ENCODE measurements at regions not wholly inside any gene's neighbourhood (a gene's known extent, or its start where the extent isn't known, plus 50 kb on each side); places are given as distances from the start of the nearest gene placed in this dataset.
"Not testable (repeated sequence)": the region's sequence is repeated elsewhere in the genome, so short reads cannot be mapped to it uniquely, and the experiment has no call there.

GRCh38 chr17:13874134-13874533 is 195.2 kb upstream of the COX10 start:
- DNase-seq: no peak

- DNase-seq: no peak
Measured at GRCh38 chr17:13874817-13875216, 194.5 kb upstream of the COX10 start.

- no peak for DNase-seq
Measured at GRCh38 chr17:13879961-13880466, 189.3 kb upstream of the COX10 start.

DNA sequence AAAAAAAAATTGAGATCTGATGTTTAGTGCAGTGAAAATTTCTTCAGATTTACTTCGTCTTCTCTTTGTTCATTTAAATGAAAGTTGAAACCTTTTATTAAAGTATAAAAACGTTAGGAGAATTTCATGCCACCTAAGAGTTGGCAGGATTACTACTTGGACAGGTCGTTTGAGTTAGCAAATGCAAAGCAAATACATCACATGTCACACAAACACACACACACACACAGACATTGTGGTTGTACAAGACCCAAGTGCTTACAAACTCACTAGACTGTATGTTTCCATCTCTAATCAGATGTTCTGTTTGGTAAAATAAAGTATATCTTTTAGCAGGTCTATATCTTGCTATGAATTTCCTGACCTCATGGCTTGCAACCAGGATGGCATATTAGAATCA is 185.6 kb upstream of the COX10 start:
- DNase-seq: no peak

- DNase-seq: no peak
Measured at GRCh38 chr17:13884347-13884746, 185.0 kb upstream of the COX10 start.

GRCh38 chr17:13885550-13885949 is 183.8 kb upstream of the COX10 start:
- DNase-seq: no peak

DNA sequence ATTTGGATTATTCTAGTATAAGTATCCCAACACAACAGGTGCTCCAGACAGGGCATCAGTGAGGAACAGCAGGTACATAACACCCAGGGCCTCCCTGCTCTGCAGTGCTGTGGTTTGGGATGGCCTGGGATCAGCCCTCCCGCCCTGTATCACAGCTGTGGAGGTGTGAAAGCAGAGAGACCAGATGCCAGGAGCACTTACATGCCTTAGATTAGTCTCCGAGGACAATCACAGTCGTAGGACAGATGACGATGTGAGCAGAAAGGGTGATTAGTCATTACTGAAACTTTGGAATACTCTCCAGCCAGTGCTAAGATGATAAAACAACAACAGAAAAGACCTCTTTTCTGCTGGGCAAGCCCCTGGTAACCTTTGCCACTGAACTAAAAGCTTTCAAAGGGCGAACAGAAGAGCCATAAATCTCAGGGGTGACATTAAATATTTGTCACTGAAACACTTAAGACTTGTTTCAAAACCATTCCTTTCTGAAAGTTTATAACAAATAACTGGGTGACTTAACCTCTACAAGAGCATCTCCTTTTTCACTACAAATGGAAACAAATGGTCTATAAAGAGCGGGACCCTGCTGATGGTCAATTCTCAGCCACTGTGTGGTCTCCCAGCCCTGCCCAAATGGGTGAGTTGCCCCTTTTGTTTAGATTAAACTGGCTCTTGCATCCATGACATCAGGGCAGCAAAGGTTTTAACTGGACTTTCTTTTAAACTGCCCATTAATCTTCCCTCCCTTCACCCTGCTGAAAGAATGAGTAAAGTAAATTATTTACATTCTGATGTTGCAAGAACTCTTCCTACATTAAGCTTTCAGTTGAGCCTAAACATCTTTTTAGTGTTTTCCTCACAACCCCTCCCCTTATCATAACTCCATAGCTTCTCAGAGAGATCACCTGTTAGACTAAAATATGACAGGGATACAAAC is 183.1 kb upstream of the COX10 start:
- DNase-seq: no peak

GRCh38 chr17:13888056-13888609 is 181.2 kb upstream of the COX10 start:
- no peak for DNase-seq

DNA sequence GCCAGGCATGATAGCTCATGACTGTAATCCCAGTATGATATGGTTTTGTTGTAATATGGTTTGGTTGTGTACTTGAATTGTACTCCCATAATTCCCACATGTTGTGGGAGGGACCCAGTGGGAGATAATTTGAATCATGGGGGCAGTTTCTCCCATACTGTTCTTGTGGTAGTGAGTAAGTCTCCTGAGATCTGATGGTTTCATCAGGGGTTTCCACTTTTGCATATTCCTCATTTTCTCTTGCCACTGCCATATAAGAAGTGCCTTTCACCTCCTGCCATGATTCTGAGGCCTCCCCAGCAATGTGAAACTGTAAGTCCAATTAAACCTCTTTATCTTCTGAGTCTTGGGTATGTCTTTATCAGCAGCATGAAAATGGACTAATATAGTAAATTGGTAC is 160.3 kb upstream of the COX10 start:
- not testable (repeated sequence) for DNase-seq

DNA sequence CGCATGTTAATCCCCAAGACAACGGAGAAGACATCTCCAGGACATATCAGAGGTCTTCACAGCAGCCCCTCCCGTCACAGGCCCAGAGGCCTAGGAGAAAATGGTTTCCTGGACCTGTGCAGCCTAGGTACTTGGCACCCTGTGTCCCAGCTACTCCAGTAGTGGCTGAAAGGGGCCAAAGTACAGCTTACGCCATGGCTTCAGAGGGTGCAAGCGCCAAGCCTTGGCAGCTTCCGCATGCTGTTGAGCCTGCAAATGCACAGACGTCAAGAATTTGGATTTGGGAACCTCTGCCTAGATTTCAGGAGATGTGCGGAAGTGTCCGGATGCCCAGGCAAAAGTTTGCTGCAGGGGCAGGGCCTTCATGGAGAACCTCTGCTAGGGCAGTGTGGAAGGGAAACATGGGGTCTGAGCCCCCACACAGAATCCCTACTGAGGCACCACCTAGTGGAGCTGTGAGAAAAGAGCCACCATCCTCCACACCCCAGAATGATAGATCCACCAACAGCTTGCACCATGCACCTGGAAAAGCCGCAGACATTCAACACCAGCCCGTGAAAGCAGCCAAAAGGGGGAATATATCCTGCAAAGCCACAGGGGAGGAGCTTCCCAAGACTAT is 159.3 kb upstream of the COX10 start:
- no peak for DNase-seq

- DNase-seq: no peak
Measured at GRCh38 chr17:13917634-13918033, 151.7 kb upstream of the COX10 start.

GRCh38 chr17:13918247-13918646 is 151.1 kb upstream of the COX10 start:
- no peak for DNase-seq

DNA sequence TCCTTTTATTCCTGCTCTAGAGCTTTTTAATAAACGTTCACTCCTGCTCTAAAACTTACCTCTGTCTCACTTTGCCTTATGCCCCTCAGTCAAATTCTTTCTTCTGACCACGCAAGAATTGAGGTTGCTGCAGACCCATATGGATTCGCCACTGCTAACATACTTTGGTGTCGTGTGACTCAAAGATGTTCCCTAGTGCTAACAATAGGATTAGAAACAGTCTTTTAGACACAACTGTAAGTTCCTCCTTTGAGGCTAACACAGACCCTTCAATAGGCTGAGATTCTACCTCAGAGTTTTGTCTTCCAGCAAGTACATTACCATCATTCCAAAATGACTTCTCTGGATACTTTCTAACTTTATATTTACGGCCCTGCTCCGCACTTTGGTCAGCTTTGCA is 149.5 kb upstream of the COX10 start:
- DNase-seq: no peak

DNA sequence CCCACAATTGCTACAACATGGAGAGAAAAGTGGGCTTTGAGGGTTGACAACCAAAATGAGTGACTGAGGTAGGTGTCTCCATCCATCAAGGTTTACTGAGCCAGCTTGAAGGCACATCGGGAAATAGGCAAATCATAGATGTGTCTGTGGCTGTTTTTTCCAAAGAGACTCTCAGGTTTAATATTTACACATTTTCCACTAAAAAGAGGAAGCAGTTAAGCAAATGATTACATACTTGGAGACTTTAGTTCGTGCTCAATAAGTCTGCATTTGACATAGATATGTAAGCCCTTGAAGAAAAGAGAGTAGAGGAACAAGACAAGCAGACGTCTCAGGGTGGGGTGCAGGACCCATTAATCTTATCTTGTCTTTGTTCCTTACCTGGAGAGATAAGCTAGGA is 148.9 kb upstream of the COX10 start:
- DNase-seq: no peak

- DNase-seq: no peak
Measured at GRCh38 chr17:13921841-13922776, 147.2 kb upstream of the COX10 start.

DNA sequence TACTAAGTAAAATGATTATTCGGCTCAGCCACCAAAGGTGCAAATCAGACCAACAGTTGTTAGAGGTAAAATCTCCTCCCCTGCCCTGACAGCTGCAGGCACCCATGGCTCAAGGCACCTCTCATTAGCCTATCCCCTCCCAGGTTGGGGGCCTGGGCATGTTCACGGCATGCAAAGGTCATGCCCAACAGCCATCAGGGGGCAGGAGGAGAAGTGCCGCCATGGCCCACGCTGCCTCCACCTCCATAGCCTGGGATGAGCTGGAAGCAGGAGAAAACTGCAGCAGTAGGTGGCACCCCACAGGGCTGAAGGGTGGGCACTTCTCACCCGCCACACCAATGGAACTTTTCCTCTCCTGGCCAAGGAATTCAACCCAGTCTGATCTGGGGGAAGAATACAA is 146.4 kb upstream of the COX10 start:
- no peak for DNase-seq

- no peak for DNase-seq
Measured at GRCh38 chr17:13925579-13925978, 143.7 kb upstream of the COX10 start.

- DNase-seq: no peak
Measured at GRCh38 chr17:13931111-13931526, 138.2 kb upstream of the COX10 start.

DNA sequence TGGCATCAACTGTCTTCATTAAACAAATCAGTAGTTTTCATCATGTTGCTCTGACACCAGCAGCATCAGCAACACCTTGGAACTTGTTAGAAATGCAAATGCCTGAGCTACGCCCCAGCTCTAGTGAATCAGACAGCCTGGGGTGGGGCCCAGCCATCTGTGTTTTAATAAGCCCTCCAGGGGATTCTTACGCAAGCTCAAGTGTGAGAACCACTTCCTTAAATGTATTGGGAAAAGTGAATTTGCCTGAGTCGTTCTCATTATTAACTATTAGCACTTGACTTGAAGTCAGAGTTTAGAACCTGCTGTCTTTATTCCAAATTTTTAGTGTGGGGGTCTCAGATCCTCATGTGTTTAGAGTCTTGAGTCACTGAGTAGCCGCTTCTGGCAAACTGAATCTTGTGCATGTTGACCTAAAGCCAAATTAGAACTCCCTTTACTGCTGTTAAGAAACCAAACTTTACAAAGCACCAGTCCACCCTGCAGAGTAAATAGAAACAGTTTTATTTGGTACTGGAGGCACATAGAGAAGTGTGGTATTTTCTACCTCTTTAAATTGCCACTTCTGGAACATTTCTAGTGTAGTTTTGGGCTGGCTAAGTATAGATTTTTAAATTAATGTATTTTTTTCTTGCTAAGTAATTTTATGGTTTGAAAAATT is 137.4 kb upstream of the COX10 start:
- DNase-seq: no peak

GRCh38 chr17:13933441-13934276 is 135.6 kb upstream of the COX10 start:
- DNase-seq: no peak

DNA sequence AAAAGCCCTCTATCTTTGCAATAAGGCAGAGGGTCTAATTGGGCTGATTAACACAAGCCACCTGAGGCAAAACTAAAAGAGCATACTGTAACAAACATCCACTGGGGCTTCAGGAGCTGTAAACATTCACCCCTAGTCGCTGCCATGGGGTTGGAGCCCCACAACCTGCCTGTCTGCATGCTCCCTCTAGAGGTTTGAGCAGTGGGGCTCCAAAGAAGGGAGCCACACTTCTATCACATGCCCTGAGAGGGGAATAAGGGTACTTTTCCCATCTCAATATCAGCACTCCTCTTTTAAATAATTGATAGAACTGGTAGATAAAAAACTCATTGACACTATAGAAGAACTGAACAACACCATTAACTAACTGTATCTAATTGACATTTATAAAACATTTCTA is 130.1 kb upstream of the COX10 start:
- no peak for DNase-seq
